GM23338 (cell line): ENCODE measurements at regions not wholly inside any gene's neighbourhood (a gene's known extent, or its start where the extent isn't known, plus 50 kb on each side); places are given as distances from the start of the nearest gene placed in this dataset.

Source experiments
- ATAC-seq: fragments of 200-7000 bp; cut with Tn5 transposase; 3 replicates; pipeline ENCODE4 v1.9.1; 2020
- DNase-seq: peaks from one replicate; pipeline ENCODE4 v3.0.0-alpha.2; 2015; ENCODE audit warnings: low spot score
- H2AFZ ChIP-seq: fragments of 200-600 bp; sonication (generic); 2 replicates; pipeline ENCODE4 v1.8.0; 2016; ENCODE audit warnings: antibody characterized with exemption, mild to moderate bottlenecking, moderate library complexity
- H3F3A ChIP-seq: fragments of 200-600 bp; sonication (generic); replicated peaks from 2 replicates; pipeline ENCODE4 v1.8.0; 2017; ENCODE audit warnings: antibody characterized with exemption, mixed run types, low read depth
- H3K27ac ChIP-seq: fragments of 200-600 bp; sonication (generic); 2 replicates; pipeline ENCODE4 v1.6.1; 2016; ENCODE audit warnings: low read depth
- H3K27me3 ChIP-seq: fragments of 200-600 bp; sonication (generic); 2 replicates; pipeline ENCODE4 v1.8.0; 2016; ENCODE audit warnings: mild to moderate bottlenecking, mixed run types, moderate library complexity; ENCODE audit not compliant: insufficient read depth
- H3K36me3 ChIP-seq: fragments of 200-600 bp; sonication (generic); 2 replicates; pipeline ENCODE4 v1.8.0; 2016; ENCODE audit warnings: mild to moderate bottlenecking; ENCODE audit not compliant: insufficient read depth
- H3K4me1 ChIP-seq: fragments of 200-600 bp; sonication (generic); 2 replicates; pipeline ENCODE4 v1.8.0; 2016; ENCODE audit warnings: mild to moderate bottlenecking, moderate library complexity; ENCODE audit not compliant: insufficient read depth
- H3K4me2 ChIP-seq: fragments of 200-600 bp; sonication (generic); 2 replicates; pipeline ENCODE4 v1.7.1; 2017; ENCODE audit warnings: mixed run types
- H3K4me3 ChIP-seq: fragments of 200-600 bp; sonication (generic); 2 replicates; pipeline ENCODE4 v1.6.1; 2016; ENCODE audit warnings: mixed run types
- H3K79me2 ChIP-seq: fragments of 200-600 bp; sonication (generic); replicated peaks from 2 replicates; pipeline ENCODE4 v1.8.0; 2017; ENCODE audit warnings: mild to moderate bottlenecking; ENCODE audit not compliant: insufficient read depth
- H3K9me2 ChIP-seq: fragments of 200-600 bp; sonication (generic); 2 replicates; pipeline ENCODE4 v1.8.0; 2017; ENCODE audit not compliant: insufficient read depth
- H4K20me1 ChIP-seq: fragments of 200-600 bp; sonication (generic); replicated peaks from 2 replicates; pipeline ENCODE4 v1.8.0; 2017; ENCODE audit warnings: mild to moderate bottlenecking; ENCODE audit not compliant: insufficient read depth
- H3K27ac Mint-ChIP-seq: 2 replicates; pipeline ENCODE4 v1.8.0; 2020; ENCODE audit warnings: inconsistent platforms, mild to moderate bottlenecking, moderate library complexity, mixed read lengths
- H3K27me3 Mint-ChIP-seq: 3 replicates; pipeline ENCODE4 v1.8.0; 2022; ENCODE audit warnings: low read depth, mild to moderate bottlenecking, moderate library complexity, mixed read lengths, inconsistent platforms; ENCODE audit not compliant: insufficient read depth, poor library complexity
- H3K36me3 Mint-ChIP-seq: 3 replicates; pipeline ENCODE4 v1.8.0; 2021; ENCODE audit warnings: low read depth, mild to moderate bottlenecking, inconsistent platforms, moderate library complexity, mixed read lengths
- H3K4me1 Mint-ChIP-seq: 3 replicates; pipeline ENCODE4 v1.8.0; 2020; ENCODE audit warnings: mild to moderate bottlenecking, inconsistent platforms, mixed read lengths
- H3K4me3 Mint-ChIP-seq: 3 replicates; pipeline ENCODE4 v1.8.0; 2021; ENCODE audit warnings: moderate library complexity, mild to moderate bottlenecking, inconsistent platforms, mixed read lengths
- H3K9me3 Mint-ChIP-seq: 3 replicates; pipeline ENCODE4 v1.8.0; 2020; ENCODE audit warnings: moderate library complexity, mild to moderate bottlenecking, inconsistent platforms, mixed read lengths
- CREB1 ChIP-seq: fragments of 250-450 bp; sonication (Bioruptor Pico); IDR thresholded peaks from 2 replicates; pipeline ENCODE4 v1.5.0; 2020; ENCODE audit warnings: low read depth, mild to moderate bottlenecking, moderate library complexity
- EZH2 ChIP-seq: fragments of 200-600 bp; sonication (generic); IDR thresholded peaks from one replicate; pipeline ENCODE4 v1.8.0; 2017; ENCODE audit warnings: antibody characterized with exemption, mild to moderate bottlenecking, low read depth; ENCODE audit not compliant: unreplicated experiment
- NANOG ChIP-seq: IDR thresholded peaks from 2 replicates; pipeline ENCODE4 v1.6.1; 2016; ENCODE audit warnings: antibody characterized with exemption, borderline replicate concordance
- POLR2AphosphoS5 ChIP-seq: IDR thresholded peaks from 2 replicates; pipeline ENCODE4 v1.6.1; 2016; ENCODE audit warnings: antibody characterized with exemption, low read depth
- ZNF331 ChIP-seq: fragments of 250-450 bp; sonication (Bioruptor Pico); IDR thresholded peaks from 2 replicates; pipeline ENCODE4 v1.5.0; 2020; ENCODE audit warnings: low read depth, mild to moderate bottlenecking, moderate library complexity
- TF ChIP-seq, protein P1 (sequence below), 2 experiments: fragments of 200-600 bp in 1 of 2; sonication (generic) in 1 of 2; conservative IDR thresholded peaks; 2 replicates each; pipeline versions ENCODE4 v1.5.1 to v1.6.1; 2016 to 2017; ENCODE audit warnings: antibody characterized with exemption in 2 of 2, low read depth in 2 of 2, mild to moderate bottlenecking in 2 of 2, moderate library complexity in 1 of 2
- TF ChIP-seq, protein P2 (sequence below): IDR thresholded peaks from 2 replicates; pipeline ENCODE4 v1.6.1; 2016; ENCODE audit warnings: antibody characterized with exemption
- TF ChIP-seq, protein P3 (sequence below): IDR thresholded peaks from one replicate; pipeline ENCODE4 v1.6.1; 2018; ENCODE audit warnings: antibody characterized with exemption; ENCODE audit not compliant: unreplicated experiment
- TF ChIP-seq, protein P4 (sequence below): fragments of 250-450 bp; sonication (Bioruptor Pico); IDR thresholded peaks from 2 replicates; pipeline ENCODE4 v1.5.0; 2020; ENCODE audit warnings: mild to moderate bottlenecking, moderate library complexity

DNA sequence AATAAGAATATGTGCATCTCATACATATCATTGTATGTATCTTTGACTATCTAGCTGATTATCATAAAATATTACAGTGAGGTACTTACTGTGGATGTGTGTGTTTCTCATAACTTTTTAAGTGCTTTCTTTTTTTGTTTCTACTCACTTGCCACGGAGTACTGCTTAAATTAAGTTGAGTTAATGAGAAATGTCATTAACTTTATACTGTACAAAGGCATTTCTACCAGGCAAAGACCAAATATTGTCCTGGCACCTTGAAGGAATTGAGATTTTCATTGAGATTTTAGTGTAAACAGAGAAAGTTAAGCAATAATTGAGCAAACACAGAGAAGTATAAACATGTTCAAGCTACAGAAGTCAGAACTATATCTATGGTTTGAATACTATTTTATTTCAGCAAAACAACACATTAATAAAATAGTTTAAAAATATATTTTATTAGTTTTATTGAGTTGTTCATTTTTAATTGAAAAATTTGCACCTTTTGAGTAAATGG is 1750.0 kb downstream of the PCDH7 start (continued):
- TF ChIP-seq, protein P1, sequence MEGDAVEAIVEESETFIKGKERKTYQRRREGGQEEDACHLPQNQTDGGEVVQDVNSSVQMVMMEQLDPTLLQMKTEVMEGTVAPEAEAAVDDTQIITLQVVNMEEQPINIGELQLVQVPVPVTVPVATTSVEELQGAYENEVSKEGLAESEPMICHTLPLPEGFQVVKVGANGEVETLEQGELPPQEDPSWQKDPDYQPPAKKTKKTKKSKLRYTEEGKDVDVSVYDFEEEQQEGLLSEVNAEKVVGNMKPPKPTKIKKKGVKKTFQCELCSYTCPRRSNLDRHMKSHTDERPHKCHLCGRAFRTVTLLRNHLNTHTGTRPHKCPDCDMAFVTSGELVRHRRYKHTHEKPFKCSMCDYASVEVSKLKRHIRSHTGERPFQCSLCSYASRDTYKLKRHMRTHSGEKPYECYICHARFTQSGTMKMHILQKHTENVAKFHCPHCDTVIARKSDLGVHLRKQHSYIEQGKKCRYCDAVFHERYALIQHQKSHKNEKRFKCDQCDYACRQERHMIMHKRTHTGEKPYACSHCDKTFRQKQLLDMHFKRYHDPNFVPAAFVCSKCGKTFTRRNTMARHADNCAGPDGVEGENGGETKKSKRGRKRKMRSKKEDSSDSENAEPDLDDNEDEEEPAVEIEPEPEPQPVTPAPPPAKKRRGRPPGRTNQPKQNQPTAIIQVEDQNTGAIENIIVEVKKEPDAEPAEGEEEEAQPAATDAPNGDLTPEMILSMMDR (conservative IDR thresholded peaks at IDR 0.05; ENCODE audit: low read depth in 2 of 2) = no peak
- TF ChIP-seq, protein P2, sequence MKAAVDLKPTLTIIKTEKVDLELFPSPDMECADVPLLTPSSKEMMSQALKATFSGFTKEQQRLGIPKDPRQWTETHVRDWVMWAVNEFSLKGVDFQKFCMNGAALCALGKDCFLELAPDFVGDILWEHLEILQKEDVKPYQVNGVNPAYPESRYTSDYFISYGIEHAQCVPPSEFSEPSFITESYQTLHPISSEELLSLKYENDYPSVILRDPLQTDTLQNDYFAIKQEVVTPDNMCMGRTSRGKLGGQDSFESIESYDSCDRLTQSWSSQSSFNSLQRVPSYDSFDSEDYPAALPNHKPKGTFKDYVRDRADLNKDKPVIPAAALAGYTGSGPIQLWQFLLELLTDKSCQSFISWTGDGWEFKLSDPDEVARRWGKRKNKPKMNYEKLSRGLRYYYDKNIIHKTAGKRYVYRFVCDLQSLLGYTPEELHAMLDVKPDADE = no peak

DNA sequence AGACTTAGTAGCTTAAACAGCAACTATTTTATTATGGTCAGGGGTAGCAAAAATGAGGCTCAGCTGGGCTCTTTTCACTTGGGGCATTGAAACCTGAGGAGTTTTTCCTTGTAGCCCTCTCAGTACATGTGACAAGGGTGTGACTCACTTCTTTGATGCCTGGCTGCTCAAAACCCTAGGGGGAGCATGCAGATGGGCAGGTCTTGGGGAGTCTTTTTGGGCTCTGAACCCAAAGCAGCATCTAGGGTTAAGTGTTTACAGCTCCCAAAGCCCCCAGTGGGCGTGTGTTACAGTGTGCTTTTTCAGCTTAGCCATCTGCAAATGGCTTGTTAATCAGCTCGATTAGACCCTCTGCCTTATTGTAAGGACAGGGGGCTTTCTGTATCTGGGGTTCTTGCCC is 1752.7 kb downstream of the PCDH7 start:
- ATAC-seq (peak; percentile 64), DNase-seq (peak; percentile 5)
- Mint-ChIP-seq H3K4me3 (no peak overlapping the region), H3K27ac (no peak overlapping the region), H3K36me3 (no peaks in the 10 kb centered on the region), H3K27me3 (no peaks in the 10 kb centered on the region), H3K9me3 (no peaks in the 10 kb centered on the region), H3K4me1 (no peaks in the 10 kb centered on the region)
- Histone ChIP-seq H3K79me2 (no peaks in the 10 kb centered on the region), H3K4me3 (no peak overlapping the region), H3K27ac (no peak overlapping the region), H3F3A (no peaks in the 10 kb centered on the region), H2AFZ (no peak overlapping the region), H3K27me3 (no peaks in the 10 kb centered on the region), H4K20me1 (no peaks in the 10 kb centered on the region), H3K36me3 (no peaks in the 10 kb centered on the region), H3K4me2 (no peak overlapping the region), H3K9me2 (no peaks in the 10 kb centered on the region), H3K4me1 (no peaks in the 10 kb centered on the region)
- TF ChIP-seq NANOG (no peak), POLR2AphosphoS5 (no peak), ZNF331 (no peak), EZH2 (no peak), CREB1 (CRISPR knock-in tag) (no peak)
- TF ChIP-seq, protein P3, sequence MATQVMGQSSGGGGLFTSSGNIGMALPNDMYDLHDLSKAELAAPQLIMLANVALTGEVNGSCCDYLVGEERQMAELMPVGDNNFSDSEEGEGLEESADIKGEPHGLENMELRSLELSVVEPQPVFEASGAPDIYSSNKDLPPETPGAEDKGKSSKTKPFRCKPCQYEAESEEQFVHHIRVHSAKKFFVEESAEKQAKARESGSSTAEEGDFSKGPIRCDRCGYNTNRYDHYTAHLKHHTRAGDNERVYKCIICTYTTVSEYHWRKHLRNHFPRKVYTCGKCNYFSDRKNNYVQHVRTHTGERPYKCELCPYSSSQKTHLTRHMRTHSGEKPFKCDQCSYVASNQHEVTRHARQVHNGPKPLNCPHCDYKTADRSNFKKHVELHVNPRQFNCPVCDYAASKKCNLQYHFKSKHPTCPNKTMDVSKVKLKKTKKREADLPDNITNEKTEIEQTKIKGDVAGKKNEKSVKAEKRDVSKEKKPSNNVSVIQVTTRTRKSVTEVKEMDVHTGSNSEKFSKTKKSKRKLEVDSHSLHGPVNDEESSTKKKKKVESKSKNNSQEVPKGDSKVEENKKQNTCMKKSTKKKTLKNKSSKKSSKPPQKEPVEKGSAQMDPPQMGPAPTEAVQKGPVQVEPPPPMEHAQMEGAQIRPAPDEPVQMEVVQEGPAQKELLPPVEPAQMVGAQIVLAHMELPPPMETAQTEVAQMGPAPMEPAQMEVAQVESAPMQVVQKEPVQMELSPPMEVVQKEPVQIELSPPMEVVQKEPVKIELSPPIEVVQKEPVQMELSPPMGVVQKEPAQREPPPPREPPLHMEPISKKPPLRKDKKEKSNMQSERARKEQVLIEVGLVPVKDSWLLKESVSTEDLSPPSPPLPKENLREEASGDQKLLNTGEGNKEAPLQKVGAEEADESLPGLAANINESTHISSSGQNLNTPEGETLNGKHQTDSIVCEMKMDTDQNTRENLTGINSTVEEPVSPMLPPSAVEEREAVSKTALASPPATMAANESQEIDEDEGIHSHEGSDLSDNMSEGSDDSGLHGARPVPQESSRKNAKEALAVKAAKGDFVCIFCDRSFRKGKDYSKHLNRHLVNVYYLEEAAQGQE = no peak
- TF ChIP-seq, protein P4, sequence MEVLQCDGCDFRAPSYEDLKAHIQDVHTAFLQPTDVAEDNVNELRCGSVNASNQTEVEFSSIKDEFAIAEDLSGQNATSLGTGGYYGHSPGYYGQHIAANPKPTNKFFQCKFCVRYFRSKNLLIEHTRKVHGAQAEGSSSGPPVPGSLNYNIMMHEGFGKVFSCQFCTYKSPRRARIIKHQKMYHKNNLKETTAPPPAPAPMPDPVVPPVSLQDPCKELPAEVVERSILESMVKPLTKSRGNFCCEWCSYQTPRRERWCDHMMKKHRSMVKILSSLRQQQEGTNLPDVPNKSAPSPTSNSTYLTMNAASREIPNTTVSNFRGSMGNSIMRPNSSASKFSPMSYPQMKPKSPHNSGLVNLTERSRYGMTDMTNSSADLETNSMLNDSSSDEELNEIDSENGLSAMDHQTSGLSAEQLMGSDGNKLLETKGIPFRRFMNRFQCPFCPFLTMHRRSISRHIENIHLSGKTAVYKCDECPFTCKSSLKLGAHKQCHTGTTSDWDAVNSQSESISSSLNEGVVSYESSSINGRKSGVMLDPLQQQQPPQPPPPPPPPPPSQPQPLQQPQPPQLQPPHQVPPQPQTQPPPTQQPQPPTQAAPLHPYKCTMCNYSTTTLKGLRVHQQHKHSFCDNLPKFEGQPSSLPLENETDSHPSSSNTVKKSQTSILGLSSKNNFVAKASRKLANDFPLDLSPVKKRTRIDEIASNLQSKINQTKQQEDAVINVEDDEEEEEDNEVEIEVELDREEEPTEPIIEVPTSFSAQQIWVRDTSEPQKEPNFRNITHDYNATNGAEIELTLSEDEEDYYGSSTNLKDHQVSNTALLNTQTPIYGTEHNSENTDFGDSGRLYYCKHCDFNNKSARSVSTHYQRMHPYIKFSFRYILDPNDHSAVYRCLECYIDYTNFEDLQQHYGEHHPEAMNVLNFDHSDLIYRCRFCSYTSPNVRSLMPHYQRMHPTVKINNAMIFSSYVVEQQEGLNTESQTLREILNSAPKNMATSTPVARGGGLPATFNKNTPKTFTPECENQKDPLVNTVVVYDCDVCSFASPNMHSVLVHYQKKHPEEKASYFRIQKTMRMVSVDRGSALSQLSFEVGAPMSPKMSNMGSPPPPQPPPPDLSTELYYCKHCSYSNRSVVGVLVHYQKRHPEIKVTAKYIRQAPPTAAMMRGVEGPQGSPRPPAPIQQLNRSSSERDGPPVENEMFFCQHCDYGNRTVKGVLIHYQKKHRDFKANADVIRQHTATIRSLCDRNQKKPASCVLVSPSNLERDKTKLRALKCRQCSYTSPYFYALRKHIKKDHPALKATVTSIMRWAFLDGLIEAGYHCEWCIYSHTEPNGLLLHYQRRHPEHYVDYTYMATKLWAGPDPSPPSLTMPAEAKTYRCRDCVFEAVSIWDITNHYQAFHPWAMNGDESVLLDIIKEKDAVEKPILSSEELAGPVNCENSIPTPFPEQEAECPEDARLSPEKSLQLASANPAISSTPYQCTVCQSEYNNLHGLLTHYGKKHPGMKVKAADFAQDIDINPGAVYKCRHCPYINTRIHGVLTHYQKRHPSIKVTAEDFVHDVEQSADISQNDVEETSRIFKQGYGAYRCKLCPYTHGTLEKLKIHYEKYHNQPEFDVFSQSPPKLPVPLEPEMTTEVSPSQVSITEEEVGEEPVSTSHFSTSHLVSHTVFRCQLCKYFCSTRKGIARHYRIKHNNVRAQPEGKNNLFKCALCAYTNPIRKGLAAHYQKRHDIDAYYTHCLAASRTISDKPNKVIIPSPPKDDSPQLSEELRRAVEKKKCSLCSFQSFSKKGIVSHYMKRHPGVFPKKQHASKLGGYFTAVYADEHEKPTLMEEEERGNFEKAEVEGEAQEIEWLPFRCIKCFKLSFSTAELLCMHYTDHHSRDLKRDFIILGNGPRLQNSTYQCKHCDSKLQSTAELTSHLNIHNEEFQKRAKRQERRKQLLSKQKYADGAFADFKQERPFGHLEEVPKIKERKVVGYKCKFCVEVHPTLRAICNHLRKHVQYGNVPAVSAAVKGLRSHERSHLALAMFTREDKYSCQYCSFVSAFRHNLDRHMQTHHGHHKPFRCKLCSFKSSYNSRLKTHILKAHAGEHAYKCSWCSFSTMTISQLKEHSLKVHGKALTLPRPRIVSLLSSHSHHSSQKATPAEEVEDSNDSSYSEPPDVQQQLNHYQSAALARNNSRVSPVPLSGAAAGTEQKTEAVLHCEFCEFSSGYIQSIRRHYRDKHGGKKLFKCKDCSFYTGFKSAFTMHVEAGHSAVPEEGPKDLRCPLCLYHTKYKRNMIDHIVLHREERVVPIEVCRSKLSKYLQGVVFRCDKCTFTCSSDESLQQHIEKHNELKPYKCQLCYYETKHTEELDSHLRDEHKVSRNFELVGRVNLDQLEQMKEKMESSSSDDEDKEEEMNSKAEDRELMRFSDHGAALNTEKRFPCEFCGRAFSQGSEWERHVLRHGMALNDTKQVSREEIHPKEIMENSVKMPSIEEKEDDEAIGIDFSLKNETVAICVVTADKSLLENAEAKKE (CRISPR knock-in tag) = no peak
- TF ChIP-seq, protein P1 (conservative IDR thresholded peaks at IDR 0.05; ENCODE audit: low read depth in 2 of 2) = no peak
